Activated CD4-positive, alpha-beta T cell treated with anti-CD3 and anti-CD28 coated beads, Interleukin-2, amount 10 ng/mL, durations not matched to agents 7 days and 5 days (primary cell): ENCODE measurements at regions not wholly inside any gene's neighbourhood (a gene's known extent, or its start where the extent isn't known, plus 50 kb on each side); places are given as distances from the start of the nearest gene placed in this dataset.
A peak's percentile ranks its signal among the peaks of the same experiment; 100 is the strongest.

Experiments used
- CTCF ChIA-PET: fragments of 350-600 bp; sonication (Branson Sonifier 250); formaldehyde crosslinking; loops from one replicate; lab custom pipeline; 2021; ENCODE audit warnings: antibody characterized with exemption; lab: Charles Lee
- POLR2A ChIA-PET: fragments of 350-600 bp; sonication (Branson Sonifier 250); formaldehyde crosslinking; loops from one replicate; lab custom pipeline; 2021; ENCODE audit warnings: antibody characterized with exemption; lab: Charles Lee
- DNase-seq: peaks from one replicate; pipeline ENCODE4 v3.0.0-alpha.2; 2020
- H3K27ac Mint-ChIP-seq: one replicate; pipeline ENCODE4 v1.8.0; 2021; ENCODE audit warnings: mild to moderate bottlenecking, moderate library complexity, mixed read lengths
- H3K27me3 Mint-ChIP-seq: one replicate; pipeline ENCODE4 v1.8.0; 2021; ENCODE audit warnings: mixed read lengths
- H3K36me3 Mint-ChIP-seq: one replicate; pipeline ENCODE4 v1.8.0; 2021; ENCODE audit warnings: low read depth, mixed read lengths
- H3K4me1 Mint-ChIP-seq: one replicate; pipeline ENCODE4 v1.8.0; 2021; ENCODE audit warnings: mixed read lengths
- H3K4me3 Mint-ChIP-seq: one replicate; pipeline ENCODE4 v1.8.0; 2021; ENCODE audit warnings: mild to moderate bottlenecking, moderate library complexity, mixed read lengths
- H3K9me3 Mint-ChIP-seq: one replicate; pipeline ENCODE4 v1.8.0; 2021; ENCODE audit warnings: mixed read lengths

- no peak for DNase-seq
- Mint-ChIP-seq H3K4me3 (no peak overlapping the region), H3K36me3 (peaks cover 36% of the 10 kb centered on the region), H3K9me3 (peaks cover 15% of the 10 kb centered on the region), H3K4me1 (peaks cover 46% of the 10 kb centered on the region), H3K27ac (no peak overlapping the region), H3K27me3 (no peaks in the 10 kb centered on the region)
- ChIA-PET CTCF (interaction anchor here (0.9 to 1.5 kb wide), 3 partner anchors 9 to 26 kb away, joined by 3 to 10 read pairs (median 3); no protein-coding TSS in a partner anchor), POLR2A (no interaction called here)
Observed at GRCh38 chr2:195489101-195489500, 167.9 kb upstream of the SLC39A10 start.

DNA sequence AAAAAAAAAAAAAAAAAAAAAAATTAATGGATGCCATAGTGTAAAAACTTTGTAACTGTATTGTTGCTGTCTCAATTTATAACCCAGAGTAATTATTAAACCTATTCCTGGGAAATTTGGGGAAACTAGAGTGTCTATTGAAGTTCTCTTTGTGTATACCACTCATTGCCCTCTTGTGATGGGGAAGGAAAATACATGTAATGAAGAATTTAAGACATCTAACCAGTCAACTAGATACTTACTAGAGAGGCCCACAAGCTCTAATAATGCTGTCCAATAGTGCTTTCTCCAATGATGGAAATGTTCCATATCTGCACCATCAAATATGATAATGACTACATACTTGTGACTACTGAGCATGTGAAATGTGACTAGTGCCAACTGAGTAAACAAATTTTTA lies 168.5 kb upstream of the SLC39A10 start:
- peaks cover 13% of the 10 kb centered on the region for H3K9me3 Mint-ChIP-seq
- peaks cover 45% of the 10 kb centered on the region for H3K4me1 Mint-ChIP-seq
- H3K36me3 Mint-ChIP-seq = peaks cover 34% of the 10 kb centered on the region
- no peaks in the 10 kb centered on the region for H3K27me3 Mint-ChIP-seq
- ChIA-PET CTCF (interaction anchor here (1.4 to 1.5 kb wide), 2 partner anchors 10 to 23 kb away, joined by 3 to 10 read pairs; no protein-coding TSS in a partner anchor), POLR2A (no interaction called here)
- no peak overlapping the region for H3K4me3 Mint-ChIP-seq
- DNase-seq = no peak
- H3K27ac Mint-ChIP-seq = no peak overlapping the region

DNA sequence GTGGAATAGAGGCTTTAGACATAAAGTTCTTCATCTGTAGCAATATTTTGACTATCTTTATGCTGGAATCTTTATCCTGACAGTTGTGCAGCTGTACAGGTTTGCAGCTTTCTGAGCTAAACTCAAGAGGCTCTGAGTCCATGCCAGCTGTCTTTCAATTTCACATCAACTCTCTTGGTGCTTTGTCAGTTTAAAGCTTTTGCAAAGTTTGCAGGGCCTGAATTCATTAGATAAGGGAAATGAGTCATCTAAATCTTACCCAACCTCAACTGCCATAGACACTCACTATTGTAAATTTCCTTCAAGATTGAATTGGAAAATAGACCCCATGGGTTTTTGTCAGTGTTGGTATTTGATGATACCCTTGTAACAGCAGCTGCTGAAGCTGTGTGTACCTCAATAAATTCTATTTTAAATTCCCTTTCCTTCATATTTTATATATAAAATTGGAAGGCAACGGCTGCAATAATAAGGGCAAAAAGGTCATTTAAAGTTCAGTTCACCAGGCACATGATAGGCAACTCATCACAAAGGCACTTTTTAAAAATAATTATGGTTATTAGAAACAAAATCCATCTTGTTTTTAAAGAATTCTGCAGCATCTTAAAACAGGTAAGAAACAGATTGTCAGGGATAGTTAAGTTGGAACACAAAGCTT lies 169.9 kb upstream of the SLC39A10 start:
- peak; percentile 45 for DNase-seq
- H3K4me1 Mint-ChIP-seq = peaks cover 37% of the 10 kb centered on the region
- ChIA-PET POLR2A (interaction anchor here (1.0 to 1.4 kb wide), 2 partner anchors 56 to 173 kb away, joined by 3 read pairs; no protein-coding TSS in a partner anchor), CTCF (no interaction called here)
- H3K27me3 Mint-ChIP-seq = no peaks in the 10 kb centered on the region
- peaks cover 10% of the 10 kb centered on the region for H3K9me3 Mint-ChIP-seq
- peak overlapping the region; percentile 83 for H3K27ac Mint-ChIP-seq
- peaks cover 40% of the 10 kb centered on the region for H3K36me3 Mint-ChIP-seq
- H3K4me3 Mint-ChIP-seq = peak overlapping the region; percentile 18

- no peaks in the 10 kb centered on the region for H3K27me3 Mint-ChIP-seq
Observed at GRCh38 chr2:195486520-195486919, 170.5 kb upstream of the SLC39A10 start.

GRCh38 chr2:195482010-195482409 lies 175.0 kb upstream of the SLC39A10 start:
- Mint-ChIP-seq H3K4me1 (peaks cover 45% of the 10 kb centered on the region), H3K27me3 (no peaks in the 10 kb centered on the region), H3K27ac (no peak overlapping the region), H3K4me3 (no peak overlapping the region), H3K9me3 (peaks cover 36% of the 10 kb centered on the region), H3K36me3 (peaks cover 49% of the 10 kb centered on the region)
- POLR2A ChIA-PET = no interaction called here
- CTCF ChIA-PET = interaction anchor here (1.7 kb wide), 1 partner anchor 11 kb away, joined by 5 read pairs; no protein-coding TSS in a partner anchor
- DNase-seq = no peak

More at GRCh38 chr2:195486520-195486919, 170.5 kb upstream of the SLC39A10 start:
- Mint-ChIP-seq H3K27ac (peak overlapping the region; percentile 12), H3K4me1 (peaks cover 37% of the 10 kb centered on the region), H3K36me3 (peaks cover 40% of the 10 kb centered on the region), H3K9me3 (peaks cover 10% of the 10 kb centered on the region), H3K4me3 (no peak overlapping the region)
- ChIA-PET POLR2A (interaction anchor here (1.0 to 1.4 kb wide), 2 partner anchors 57 to 174 kb away, joined by 3 read pairs; no protein-coding TSS in a partner anchor), CTCF (no interaction called here)
- DNase-seq = no peak

- peaks cover 42% of the 10 kb centered on the region for H3K9me3 Mint-ChIP-seq
- POLR2A ChIA-PET = no interaction called here
- H3K4me1 Mint-ChIP-seq = peaks cover 32% of the 10 kb centered on the region
- CTCF ChIA-PET = no interaction called here
- H3K4me3 Mint-ChIP-seq = no peak overlapping the region
- DNase-seq = no peak
- no peak overlapping the region for H3K27ac Mint-ChIP-seq
- H3K36me3 Mint-ChIP-seq = peaks cover 50% of the 10 kb centered on the region
- H3K27me3 Mint-ChIP-seq = no peaks in the 10 kb centered on the region
Observed at GRCh38 chr2:195480121-195480520, 176.9 kb upstream of the SLC39A10 start.

DNA sequence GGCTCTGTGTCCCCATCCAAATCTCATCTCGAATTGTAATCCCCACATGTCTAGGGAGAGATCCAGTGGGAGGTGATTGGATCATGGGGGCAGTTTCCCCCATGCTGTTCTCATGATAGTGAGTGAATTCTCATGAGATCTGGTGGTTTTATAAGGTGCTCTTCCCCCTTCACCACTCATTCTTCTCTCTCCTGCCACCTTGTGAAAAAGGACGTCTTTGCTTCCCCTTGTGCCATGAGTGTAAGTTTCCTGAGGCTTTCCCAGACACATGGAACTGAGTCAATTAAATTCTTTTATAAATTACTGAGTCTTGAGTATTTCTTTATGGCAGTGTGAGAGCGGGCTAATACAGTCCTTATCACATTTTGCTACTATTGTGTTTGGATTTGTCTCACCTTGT lies 177.6 kb upstream of the SLC39A10 start:
- no peak for DNase-seq
- ChIA-PET POLR2A (no interaction called here), CTCF (no interaction called here)
- Mint-ChIP-seq H3K4me1 (peaks cover 29% of the 10 kb centered on the region), H3K27me3 (no peaks in the 10 kb centered on the region), H3K27ac (no peak overlapping the region), H3K36me3 (peaks cover 43% of the 10 kb centered on the region), H3K9me3 (peaks cover 39% of the 10 kb centered on the region), H3K4me3 (no peak overlapping the region)

GRCh38 chr2:195477996-195478382 lies 179.0 kb upstream of the SLC39A10 start:
- ChIA-PET POLR2A (no interaction called here), CTCF (interaction anchor here (1.0 kb wide), 1 partner anchor 16 kb away, joined by 3 read pairs; no protein-coding TSS in a partner anchor)
- Mint-ChIP-seq H3K27me3 (no peaks in the 10 kb centered on the region), H3K9me3 (peaks cover 41% of the 10 kb centered on the region), H3K36me3 (peaks cover 42% of the 10 kb centered on the region), H3K4me3 (no peak overlapping the region), H3K4me1 (peaks cover 33% of the 10 kb centered on the region), H3K27ac (peak overlapping the region; percentile 26)
- DNase-seq = no peak

DNA sequence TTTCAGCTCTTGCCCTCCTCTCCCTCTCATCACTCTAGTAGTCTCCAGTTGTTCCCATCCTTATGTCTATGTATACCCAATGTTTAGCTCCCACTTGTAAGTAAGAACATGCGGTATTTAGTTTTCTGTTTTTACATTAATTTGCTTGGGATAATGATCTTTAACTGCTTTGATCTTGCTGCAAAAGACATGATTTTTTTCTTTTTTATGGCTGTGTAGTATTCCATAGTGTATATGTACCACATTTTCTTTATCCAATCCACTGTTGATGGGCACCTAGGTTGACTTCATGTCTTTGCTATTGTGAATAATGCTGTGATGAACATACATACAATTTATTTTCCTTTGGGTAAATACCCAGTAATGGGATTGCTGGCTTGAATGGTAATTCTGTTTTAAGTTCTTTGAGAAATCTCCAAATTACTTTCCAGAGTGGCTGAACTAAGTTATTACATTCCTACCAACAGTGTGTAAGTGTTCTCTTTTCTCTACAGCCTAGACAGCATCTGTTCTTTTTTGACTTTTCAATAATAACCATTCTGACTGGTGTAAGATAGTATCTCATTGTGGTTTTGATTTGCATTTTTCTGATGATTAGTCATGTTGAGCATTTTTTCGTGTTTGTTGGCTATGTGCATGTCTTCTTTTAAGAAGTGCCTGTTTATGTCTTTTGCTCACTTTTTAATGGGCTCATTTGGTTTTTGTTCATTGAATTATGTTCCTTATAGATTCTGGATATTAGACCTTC lies 179.6 kb upstream of the SLC39A10 start:
- no peaks in the 10 kb centered on the region for H3K27me3 Mint-ChIP-seq
- ChIA-PET POLR2A (interaction anchor here (0.6 kb wide), 1 partner anchor 75 kb away, joined by 3 read pairs; no protein-coding TSS in a partner anchor), CTCF (interaction anchor here (0.5 to 1.0 kb wide), 4 partner anchors 12 to 653 kb away, joined by 3 to 6 read pairs (median 4); no protein-coding TSS in a partner anchor)
- peaks cover 42% of the 10 kb centered on the region for H3K36me3 Mint-ChIP-seq
- DNase-seq = no peak
- peaks cover 39% of the 10 kb centered on the region for H3K9me3 Mint-ChIP-seq
- no peak overlapping the region for H3K4me3 Mint-ChIP-seq
- H3K27ac Mint-ChIP-seq = no peak overlapping the region
- peaks cover 33% of the 10 kb centered on the region for H3K4me1 Mint-ChIP-seq

GRCh38 chr2:195475336-195475735 lies 181.7 kb upstream of the SLC39A10 start:
- Mint-ChIP-seq H3K27me3 (no peaks in the 10 kb centered on the region), H3K9me3 (peaks cover 34% of the 10 kb centered on the region), H3K27ac (no peak overlapping the region), H3K4me3 (no peak overlapping the region), H3K36me3 (peaks cover 33% of the 10 kb centered on the region), H3K4me1 (peaks cover 31% of the 10 kb centered on the region)
- CTCF ChIA-PET = interaction anchor here (0.9 to 1.2 kb wide), 2 partner anchors 8 to 18 kb away, joined by 3 to 5 read pairs; no protein-coding TSS in a partner anchor
- no peak for DNase-seq
- POLR2A ChIA-PET = interaction anchor here (0.6 kb wide), 1 partner anchor 15 kb away, joined by 4 read pairs; no protein-coding TSS in a partner anchor

DNA sequence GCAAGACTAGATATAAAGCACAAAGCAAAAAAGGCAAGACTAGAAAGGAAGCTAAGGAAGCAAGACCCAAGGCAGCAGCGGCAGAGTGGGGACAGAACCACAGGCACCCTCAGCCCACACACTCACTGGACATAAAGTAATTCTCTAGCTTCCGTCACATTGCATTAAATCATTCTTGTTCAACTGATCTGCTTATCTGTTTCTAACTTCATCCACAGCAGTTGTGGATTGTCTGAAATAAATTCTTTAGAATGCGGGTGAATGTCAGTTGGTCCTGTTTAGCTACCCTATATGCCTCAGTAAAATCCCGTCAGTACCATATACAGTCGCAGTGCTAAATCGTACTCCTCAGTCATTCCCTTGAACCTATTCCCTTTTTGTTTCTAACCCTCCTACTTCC lies 183.2 kb upstream of the SLC39A10 start:
- H3K4me3 Mint-ChIP-seq = no peak overlapping the region
- peaks cover 22% of the 10 kb centered on the region for H3K4me1 Mint-ChIP-seq
- CTCF ChIA-PET = interaction anchor here (0.5 to 0.9 kb wide), 4 partner anchors 10 to 86 kb away, joined by 3 to 4 read pairs (median 4); no protein-coding TSS in a partner anchor
- H3K27me3 Mint-ChIP-seq = no peaks in the 10 kb centered on the region
- H3K36me3 Mint-ChIP-seq = peaks cover 27% of the 10 kb centered on the region
- H3K9me3 Mint-ChIP-seq = peaks cover 25% of the 10 kb centered on the region
- POLR2A ChIA-PET = no interaction called here
- no peak for DNase-seq
- no peak overlapping the region for H3K27ac Mint-ChIP-seq

- ChIA-PET CTCF (no interaction called here), POLR2A (no interaction called here)
- Mint-ChIP-seq H3K4me1 (peaks cover 21% of the 10 kb centered on the region), H3K27ac (no peak overlapping the region), H3K4me3 (no peak overlapping the region), H3K36me3 (peaks cover 28% of the 10 kb centered on the region), H3K27me3 (no peaks in the 10 kb centered on the region), H3K9me3 (peaks cover 23% of the 10 kb centered on the region)
- DNase-seq = no peak
Observed at GRCh38 chr2:195472501-195473234, 184.4 kb upstream of the SLC39A10 start.
